Neural progenitor cell (in vitro differentiated cells): ENCODE measurements at regions not wholly inside any gene's neighbourhood (a gene's known extent, or its start where the extent isn't known, plus 50 kb on each side); places are given as distances from the start of the nearest gene placed in this dataset.
A peak's percentile ranks its signal among the peaks of the same experiment; 100 is the strongest.

Experiments used
- DNase-seq: peaks from one replicate; pipeline ENCODE4 v3.0.0-alpha.2; 2016; ENCODE audit warnings: low spot score
- H2AFZ ChIP-seq: fragments of 200-600 bp; sonication (generic); replicated peaks from 2 replicates; pipeline ENCODE4 v1.6.1; 2016; ENCODE audit warnings: antibody characterized with exemption
- H3F3A ChIP-seq: fragments of 200-600 bp; sonication (generic); 2 replicates; pipeline ENCODE4 v1.6.1; 2016; ENCODE audit warnings: antibody characterized with exemption, low read depth
- H3K27ac ChIP-seq: fragments of 200-600 bp; sonication (generic); 2 replicates; pipeline ENCODE4 v1.5.1; 2016; ENCODE audit warnings: mild to moderate bottlenecking
- H3K27me3 ChIP-seq: fragments of 200-600 bp; sonication (generic); 2 replicates; pipeline ENCODE4 v1.6.1; 2016; ENCODE audit warnings: mild to moderate bottlenecking, moderate library complexity
- H3K36me3 ChIP-seq: fragments of 200-600 bp; sonication (generic); 2 replicates; pipeline ENCODE4 v1.5.1; 2016
- H3K4me1 ChIP-seq: fragments of 200-600 bp; sonication (generic); 2 replicates; pipeline ENCODE4 v1.6.1; 2016; ENCODE audit warnings: mixed run types
- H3K4me2 ChIP-seq: fragments of 200-600 bp; sonication (generic); 2 replicates; pipeline ENCODE4 v1.6.1; 2016
- H3K4me3 ChIP-seq: fragments of 200-600 bp; sonication (generic); 2 replicates; pipeline ENCODE4 v1.5.1; 2016
- H3K79me2 ChIP-seq: fragments of 200-600 bp; sonication (generic); 2 replicates; pipeline ENCODE4 v1.6.1; 2016; ENCODE audit warnings: low read depth
- H3K9ac ChIP-seq: fragments of 200-600 bp; sonication (generic); 2 replicates; pipeline ENCODE4 v1.6.1; 2016
- H3K9me3 ChIP-seq: fragments of 200-600 bp; sonication (generic); 2 replicates; pipeline ENCODE4 v1.5.1; 2016; ENCODE audit warnings: low read depth
- H4K20me1 ChIP-seq: fragments of 200-600 bp; sonication (generic); 2 replicates; pipeline ENCODE4 v1.6.1; 2016; ENCODE audit warnings: low read depth
- H3K27ac Mint-ChIP-seq: 3 replicates; pipeline ENCODE4 v1.8.0; 2021; ENCODE audit warnings: mixed read lengths
- H3K27me3 Mint-ChIP-seq: 2 replicates; pipeline ENCODE4 v1.8.0; 2022; ENCODE audit warnings: low read depth, mild to moderate bottlenecking, inconsistent platforms, moderate library complexity, mixed read lengths; ENCODE audit not compliant: insufficient read depth
- H3K36me3 Mint-ChIP-seq: 3 replicates; pipeline ENCODE4 v1.8.0; 2021; ENCODE audit warnings: mixed read lengths
- H3K4me1 Mint-ChIP-seq: 3 replicates; pipeline ENCODE4 v1.8.0; 2021; ENCODE audit warnings: mixed read lengths
- H3K4me3 Mint-ChIP-seq: 3 replicates; pipeline ENCODE4 v1.8.0; 2021; ENCODE audit warnings: mild to moderate bottlenecking, moderate library complexity, mixed read lengths
- H3K9me3 Mint-ChIP-seq: 3 replicates; pipeline ENCODE4 v1.8.0; 2020; ENCODE audit warnings: mixed read lengths
- CTCF ChIP-seq: fragments of 200-600 bp; sonication (generic); IDR thresholded peaks from 2 replicates; pipeline ENCODE4 v1.5.1; 2017; ENCODE audit warnings: antibody characterized with exemption, mild to moderate bottlenecking
- EZH2 ChIP-seq: fragments of 200-600 bp; sonication (generic); IDR thresholded peaks from 2 replicates; pipeline ENCODE4 v1.6.1; 2017; ENCODE audit warnings: antibody characterized with exemption, mild to moderate bottlenecking, moderate library complexity
- EZH2phosphoT487 ChIP-seq: fragments of 200-600 bp; sonication (generic); IDR thresholded peaks from 2 replicates; pipeline ENCODE4 v1.6.1; 2017; ENCODE audit warnings: antibody characterized with exemption

GRCh38 chr14:97748616-97749015 is 951.4 kb downstream of the VRK1 start:
- Mint-ChIP-seq H3K27me3 (no peaks in the 10 kb centered on the region), H3K4me3 (no peak overlapping the region), H3K9me3 (peaks cover 2% of the 10 kb centered on the region), H3K4me1 (peaks cover 7% of the 10 kb centered on the region), H3K27ac (no peak overlapping the region), H3K36me3 (no peaks in the 10 kb centered on the region)
- H3K4me1 ChIP-seq, result peaks cover 6% of the 10 kb centered on the region
- H3K27me3 ChIP-seq, result no peaks in the 10 kb centered on the region
- no peaks in the 10 kb centered on the region for H3F3A ChIP-seq
- TF ChIP-seq EZH2phosphoT487 (no peak), CTCF (no peak)
- H2AFZ ChIP-seq, result no peak overlapping the region
- H3K9ac ChIP-seq, result no peak overlapping the region
- no peaks in the 10 kb centered on the region for H3K79me2 ChIP-seq
- H3K9me3 ChIP-seq, result no peaks in the 10 kb centered on the region
- no peaks in the 10 kb centered on the region for H4K20me1 ChIP-seq
- DNase-seq, result no peak
- H3K4me3 ChIP-seq, result no peak overlapping the region
- H3K4me2 ChIP-seq, result no peak overlapping the region
- H3K27ac ChIP-seq, result no peak overlapping the region
- no peaks in the 10 kb centered on the region for H3K36me3 ChIP-seq

- Mint-ChIP-seq H3K27ac (no peak overlapping the region), H3K9me3 (no peaks in the 10 kb centered on the region), H3K36me3 (no peaks in the 10 kb centered on the region), H3K4me1 (peaks cover 8% of the 10 kb centered on the region), H3K27me3 (peaks cover 2% of the 10 kb centered on the region), H3K4me3 (no peak overlapping the region)
- H3K9ac ChIP-seq, result no peak overlapping the region
- H3K4me1 ChIP-seq, result peaks cover 13% of the 10 kb centered on the region
- H3K79me2 ChIP-seq, result no peaks in the 10 kb centered on the region
- no peak overlapping the region for H3K4me3 ChIP-seq
- peak; percentile 15 for DNase-seq
- peak overlapping the region; percentile 47 for H2AFZ ChIP-seq
- no peak overlapping the region for H3K4me2 ChIP-seq
- H3K9me3 ChIP-seq, result no peaks in the 10 kb centered on the region
- H4K20me1 ChIP-seq, result no peaks in the 10 kb centered on the region
- no peaks in the 10 kb centered on the region for H3K27me3 ChIP-seq
- H3K36me3 ChIP-seq, result no peaks in the 10 kb centered on the region
- H3F3A ChIP-seq, result no peaks in the 10 kb centered on the region
- TF ChIP-seq EZH2phosphoT487 (no peak), EZH2 (no peak), CTCF (no peak)
- no peak overlapping the region for H3K27ac ChIP-seq
Measured at GRCh38 chr14:97757491-97757890, 960.3 kb downstream of the VRK1 start.

- no peaks in the 10 kb centered on the region for H3K9me3 Mint-ChIP-seq
- Histone ChIP-seq H3K4me1 (peaks cover 13% of the 10 kb centered on the region), H2AFZ (no peak overlapping the region), H3K27me3 (no peaks in the 10 kb centered on the region), H3K4me3 (no peak overlapping the region), H3K9ac (no peak overlapping the region), H4K20me1 (no peaks in the 10 kb centered on the region), H3K27ac (no peak overlapping the region), H3K4me2 (no peak overlapping the region), H3F3A (no peaks in the 10 kb centered on the region), H3K9me3 (no peaks in the 10 kb centered on the region), H3K79me2 (no peaks in the 10 kb centered on the region), H3K36me3 (no peaks in the 10 kb centered on the region)
- H3K4me3 Mint-ChIP-seq, result no peak overlapping the region
- H3K27me3 Mint-ChIP-seq, result peaks cover 2% of the 10 kb centered on the region
- peaks cover 8% of the 10 kb centered on the region for H3K4me1 Mint-ChIP-seq
- no peaks in the 10 kb centered on the region for H3K36me3 Mint-ChIP-seq
- no peak overlapping the region for H3K27ac Mint-ChIP-seq
- DNase-seq, result no peak
- TF ChIP-seq CTCF (no peak), EZH2 (no peak), EZH2phosphoT487 (no peak)
Measured at GRCh38 chr14:97760050-97760449, 962.9 kb downstream of the VRK1 start.

GRCh38 chr14:97762386-97762785 is 965.2 kb downstream of the VRK1 start:
- Mint-ChIP-seq H3K4me3 (no peak overlapping the region), H3K36me3 (no peaks in the 10 kb centered on the region), H3K9me3 (no peaks in the 10 kb centered on the region), H3K4me1 (peaks cover 7% of the 10 kb centered on the region), H3K27me3 (peaks cover 3% of the 10 kb centered on the region), H3K27ac (no peak overlapping the region)
- no peak for TF ChIP-seq EZH2
- TF ChIP-seq EZH2phosphoT487, result no peak
- TF ChIP-seq CTCF, result no peak
- Histone ChIP-seq H3K27me3 (no peaks in the 10 kb centered on the region), H3K9ac (no peak overlapping the region), H3K27ac (no peak overlapping the region), H3K36me3 (no peaks in the 10 kb centered on the region), H3K4me3 (no peak overlapping the region), H3K4me1 (peaks cover 11% of the 10 kb centered on the region), H2AFZ (no peak overlapping the region), H4K20me1 (no peaks in the 10 kb centered on the region), H3K9me3 (no peaks in the 10 kb centered on the region), H3K79me2 (no peaks in the 10 kb centered on the region), H3F3A (no peaks in the 10 kb centered on the region), H3K4me2 (no peak overlapping the region)
- no peak for DNase-seq
